SK-N-SH (cell line): ENCODE measurements at regions not wholly inside any gene's neighbourhood (a gene's known extent, or its start where the extent isn't known, plus 50 kb on each side); places are given as distances from the start of the nearest gene placed in this dataset.

Experiments
- CTCF ChIA-PET: fragments of 300-600, 350-600 bp; formaldehyde crosslinking; extraction: SDS; loops from one replicate; lab custom pipeline; 2021; lab: Yijun Ruan, JAX
- POLR2A ChIA-PET: fragments of 350-600 bp; sonication (Branson Sonifier 250); formaldehyde crosslinking; extraction: SDS; loops from one replicate; lab custom pipeline; 2020; ENCODE audit warnings: antibody characterized with exemption, inconsistent platforms; lab: Yijun Ruan, JAX
- DNase-seq: peaks from one replicate; pipeline ENCODE4 v3.0.0; 2012
- H2AFZ ChIP-seq: fragments of 200-600 bp; sonication (generic); 2 replicates; pipeline ENCODE4 v1.8.1; 2016; ENCODE audit warnings: antibody characterized with exemption, mild to moderate bottlenecking, low read depth
- H3F3A ChIP-seq: fragments of 200-600 bp; sonication (generic); replicated peaks from 2 replicates; pipeline ENCODE3; 2016; ENCODE audit warnings: antibody characterized with exemption, mild to moderate bottlenecking; ENCODE audit not compliant: insufficient read depth
- H3K27ac ChIP-seq, 2 experiments: fragments of 200-500 bp in 1 of 2; fragments of 200-600 bp in 1 of 2; sonication (Bioruptor generic) in 1 of 2; sonication (generic), shearing (Covaris generic) in 1 of 2; 2 replicates each; pipeline versions ENCODE4 v1.5.1 to v1.6.1; 2014 to 2016; ENCODE audit warnings: low read depth in 2 of 2, inconsistent platforms in 1 of 2, low read length in 1 of 2, mild to moderate bottlenecking in 1 of 2, mixed read lengths in 1 of 2
- H3K27me3 ChIP-seq: fragments of 200-600 bp; sonication (generic), shearing (Covaris generic); 2 replicates; pipeline ENCODE4 v1.6.1; 2016; ENCODE audit warnings: mixed run types; ENCODE audit not compliant: insufficient read depth
- H3K36me3 ChIP-seq, 2 experiments: fragments of 200-500 bp in 1 of 2; fragments of 200-600 bp in 1 of 2; sonication (Bioruptor generic) in 1 of 2; sonication (generic) in 1 of 2; replicated peaks in 1 of 2; 2 replicates each; pipeline versions ENCODE3 to v1.5.1; 2014 to 2016; ENCODE audit warnings: low read length in 1 of 2, mild to moderate bottlenecking in 1 of 2; ENCODE audit not compliant: insufficient read depth in 2 of 2, control insufficient read depth in 1 of 2
- H3K4me1 ChIP-seq, 2 experiments: fragments of 200-500 bp in 1 of 2; fragments of 200-600 bp in 1 of 2; sonication (Bioruptor generic) in 1 of 2; sonication (generic), shearing (Covaris generic) in 1 of 2; 2 replicates each; pipeline versions ENCODE4 v1.5.1 to v1.6.1; 2014 to 2016; ENCODE audit warnings: low read depth in 1 of 2, low read length in 1 of 2, mixed run types in 1 of 2; ENCODE audit not compliant: insufficient read depth in 2 of 2, control insufficient read depth in 1 of 2
- H3K4me2 ChIP-seq: fragments of 200-600 bp; sonication (generic), shearing (Covaris generic); 2 replicates; pipeline ENCODE4 v1.6.1; 2017; ENCODE audit warnings: mixed run types
- H3K4me3 ChIP-seq, 2 experiments: fragments of 200-500 bp in 1 of 2; fragments of 200-600 bp in 1 of 2; sonication (Bioruptor generic) in 1 of 2; sonication (generic), shearing (Covaris generic) in 1 of 2; 2 replicates each; pipeline versions ENCODE4 v1.5.1 to v1.8.1; 2014 to 2016; ENCODE audit warnings: low read depth in 2 of 2, inconsistent platforms in 1 of 2, low read length in 1 of 2, mild to moderate bottlenecking in 1 of 2, mixed read lengths in 1 of 2, moderate library complexity in 1 of 2
- H3K79me2 ChIP-seq: fragments of 200-600 bp; sonication (generic); 2 replicates; pipeline ENCODE4 v1.8.1; 2017; ENCODE audit warnings: mild to moderate bottlenecking; ENCODE audit not compliant: insufficient read depth
- H3K9ac ChIP-seq: fragments of 200-600 bp; sonication (generic); 2 replicates; pipeline ENCODE4 v1.6.1; 2017; ENCODE audit warnings: mixed run types
- H3K9me2 ChIP-seq: fragments of 200-600 bp; sonication (generic); 2 replicates; pipeline ENCODE4 v1.6.1; 2017; ENCODE audit warnings: mixed run types
- H3K9me3 ChIP-seq: fragments of 200-600 bp; sonication (generic); 2 replicates; pipeline ENCODE4 v1.6.1; 2017; ENCODE audit warnings: mixed run types, mild to moderate bottlenecking, moderate library complexity
- H4K20me1 ChIP-seq: fragments of 200-600 bp; sonication (generic); 2 replicates; pipeline ENCODE4 v1.6.1; 2017; ENCODE audit warnings: mild to moderate bottlenecking, mixed run types; ENCODE audit not compliant: insufficient read depth
- CHD2 ChIP-seq: fragments of 150-350 bp; IDR thresholded peaks from 2 replicates; pipeline ENCODE4 v1.6.1; 2018; ENCODE audit warnings: low read length; ENCODE audit not compliant: partially characterized antibody
- EP300 ChIP-seq, 2 experiments: IDR thresholded peaks; 2 replicates each; pipeline versions ENCODE4 v1.4.0 to v1.6.1; 2012; ENCODE audit warnings: borderline replicate concordance in 1 of 2, low read depth in 1 of 2, low read length in 1 of 2
- EZH2phosphoT487 ChIP-seq: fragments of 200-600 bp; sonication (generic); IDR thresholded peaks from 2 replicates; pipeline ENCODE4 v1.6.1; 2017; ENCODE audit warnings: low read depth, mixed run types, mild to moderate bottlenecking, antibody characterized with exemption, moderate library complexity, borderline replicate concordance
- FOSL2 ChIP-seq: IDR thresholded peaks from 2 replicates; pipeline ENCODE4 v1.4.0; 2012; ENCODE audit warnings: low read depth, mild to moderate bottlenecking, moderate library complexity, borderline replicate concordance
- FOXM1 ChIP-seq: IDR thresholded peaks from 2 replicates; pipeline ENCODE4 v1.4.0; 2012; ENCODE audit warnings: low read depth, mild to moderate bottlenecking
- GABPA ChIP-seq: IDR thresholded peaks from 2 replicates; pipeline ENCODE4 v1.4.0; 2012; ENCODE audit warnings: low read depth, mild to moderate bottlenecking
- JUND ChIP-seq: IDR thresholded peaks from 2 replicates; pipeline ENCODE4 v1.4.0; 2012
- NFIC ChIP-seq: IDR thresholded peaks from 2 replicates; pipeline ENCODE4 v1.4.0; 2012; ENCODE audit warnings: borderline replicate concordance
- NRF1 ChIP-seq: IDR thresholded peaks from 2 replicates; pipeline ENCODE4 v1.6.1; 2012; ENCODE audit warnings: low read depth, mild to moderate bottlenecking, low read length
- RAD21 ChIP-seq: IDR thresholded peaks from 2 replicates; pipeline ENCODE4 v1.6.1; 2012; ENCODE audit warnings: mild to moderate bottlenecking, low read length
- RCOR1 ChIP-seq: fragments of 150-350 bp; IDR thresholded peaks from 2 replicates; pipeline ENCODE4 v1.6.1; 2017; ENCODE audit warnings: antibody characterized with exemption, low read length
- RXRA ChIP-seq: IDR thresholded peaks from 2 replicates; pipeline ENCODE4 v1.4.0; 2012; ENCODE audit warnings: low read depth, mild to moderate bottlenecking, borderline replicate concordance
- SMC3 ChIP-seq: IDR thresholded peaks from 2 replicates; pipeline ENCODE4 v1.6.1; 2012; ENCODE audit warnings: low read depth, low read length, improper control_type of control experiment
- USF1 ChIP-seq: IDR thresholded peaks from 2 replicates; pipeline ENCODE4 v1.4.0; 2012; ENCODE audit warnings: low read depth, borderline replicate concordance
- YY1 ChIP-seq: IDR thresholded peaks from 2 replicates; pipeline ENCODE4 v1.4.0; 2012; ENCODE audit warnings: low read depth, mild to moderate bottlenecking
- WGBS: methylation state at CpG from one replicate; pipeline ENCODE4 v1.1.6; 2017; ENCODE audit warnings: low lambda C conversion rate; 5-methylcytosine and 5-hydroxymethylcytosine counted together
- TF ChIP-seq, protein P1 (sequence below): fragments of 150-350 bp; IDR thresholded peaks from 2 replicates; pipeline ENCODE4 v1.6.1; 2017; ENCODE audit warnings: antibody characterized with exemption, low read length, low read depth, borderline replicate concordance
- TF ChIP-seq, protein P2 (sequence below): IDR thresholded peaks from 2 replicates; pipeline ENCODE4 v1.4.0; 2012; ENCODE audit warnings: low read depth, borderline replicate concordance
- TF ChIP-seq, protein P3 (sequence below): fragments of 150-350 bp; IDR thresholded peaks from 2 replicates; pipeline ENCODE4 v1.6.1; 2016; ENCODE audit warnings: mild to moderate bottlenecking, low read depth, low read length
- TF ChIP-seq, protein P4 (sequence below): IDR thresholded peaks from 2 replicates; pipeline ENCODE4; 2012

DNA sequence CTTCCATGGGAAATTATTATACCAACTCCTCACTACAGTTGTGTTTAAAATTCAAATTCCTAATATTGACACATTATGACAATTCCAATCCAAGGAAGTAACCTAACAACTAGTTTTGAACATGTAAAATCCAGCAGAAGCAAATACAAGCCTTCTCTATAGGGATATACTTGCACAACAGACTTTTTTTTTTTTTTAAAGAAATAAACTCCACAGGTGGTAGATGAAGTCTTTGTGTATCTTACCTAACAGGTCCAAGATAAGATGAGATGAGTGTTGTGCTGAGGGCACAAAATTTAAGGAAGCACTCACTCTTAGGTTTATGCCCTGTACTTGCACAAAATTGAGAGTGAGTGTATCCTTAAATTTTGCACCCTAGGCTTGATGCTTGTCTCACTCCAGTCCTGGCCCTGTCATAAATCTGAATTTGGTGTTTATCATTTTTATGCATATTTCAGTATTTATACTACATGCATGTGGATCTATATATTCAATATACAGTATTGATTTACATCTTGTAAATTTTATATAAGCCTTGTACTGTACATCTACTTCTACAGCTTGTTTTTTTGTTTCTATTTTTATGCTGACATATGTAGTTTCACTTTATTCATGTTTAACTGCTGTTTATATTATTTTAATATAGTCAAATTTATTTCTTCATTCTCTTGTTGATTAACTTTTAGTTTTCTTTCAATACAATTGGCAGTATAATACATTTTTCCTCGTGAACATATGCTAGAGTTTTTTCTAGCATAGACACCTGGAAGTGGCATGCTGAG, 60.6 kb upstream of the RGL1 start:
- H3K4me2 ChIP-seq, result peak overlapping the region; percentile 30; the same call in 1 of the 2 replicates
- no peaks in the 10 kb centered on the region for H3K9me3 ChIP-seq
- H3K4me1 ChIP-seq, result no peaks in the 10 kb centered on the region
- DNase-seq, result no peak
- H2AFZ ChIP-seq, result no peak overlapping the region
- H4K20me1 ChIP-seq, result no peaks in the 10 kb centered on the region
- no peaks in the 10 kb centered on the region for H3K79me2 ChIP-seq
- no peaks in the 10 kb centered on the region for H3K27me3 ChIP-seq
- TF ChIP-seq SMC3 (no peak), EP300 (IDR thresholded peaks at IDR 0.05; ENCODE audit: borderline replicate concordance in 1 of 2, low read depth in 1 of 2, low read length in 1 of 2) (no peak), GABPA (no peak), RAD21 (no peak), JUND (no peak), CHD2 (no peak)
- TF ChIP-seq, protein P1, sequence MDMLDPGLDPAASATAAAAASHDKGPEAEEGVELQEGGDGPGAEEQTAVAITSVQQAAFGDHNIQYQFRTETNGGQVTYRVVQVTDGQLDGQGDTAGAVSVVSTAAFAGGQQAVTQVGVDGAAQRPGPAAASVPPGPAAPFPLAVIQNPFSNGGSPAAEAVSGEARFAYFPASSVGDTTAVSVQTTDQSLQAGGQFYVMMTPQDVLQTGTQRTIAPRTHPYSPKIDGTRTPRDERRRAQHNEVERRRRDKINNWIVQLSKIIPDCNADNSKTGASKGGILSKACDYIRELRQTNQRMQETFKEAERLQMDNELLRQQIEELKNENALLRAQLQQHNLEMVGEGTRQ, result no peak
- TF ChIP-seq, all 33 proteins: peak for 0
- peaks cover 0 to 3% of the 10 kb centered on the region in 2 experiments for H3K36me3 ChIP-seq
- H3K9me2 ChIP-seq, result no peaks in the 10 kb centered on the region
- H3F3A ChIP-seq, result no peaks in the 10 kb centered on the region
- no peak overlapping the region for H3K27ac ChIP-seq
- no peak overlapping the region for H3K9ac ChIP-seq
- CTCF ChIA-PET, result interaction anchor here (1.4 to 1.6 kb wide), 2 partner anchors 13 to 89 kb away, joined by 3 to 5 read pairs; no protein-coding TSS in a partner anchor
- WGBS, result 60% methylated on average over 1 of the region's 1 CpG
- H3K4me3 ChIP-seq, result no peak overlapping the region; a peak in 1 of 4 replicates
- POLR2A ChIA-PET, result no interaction called here

DNA sequence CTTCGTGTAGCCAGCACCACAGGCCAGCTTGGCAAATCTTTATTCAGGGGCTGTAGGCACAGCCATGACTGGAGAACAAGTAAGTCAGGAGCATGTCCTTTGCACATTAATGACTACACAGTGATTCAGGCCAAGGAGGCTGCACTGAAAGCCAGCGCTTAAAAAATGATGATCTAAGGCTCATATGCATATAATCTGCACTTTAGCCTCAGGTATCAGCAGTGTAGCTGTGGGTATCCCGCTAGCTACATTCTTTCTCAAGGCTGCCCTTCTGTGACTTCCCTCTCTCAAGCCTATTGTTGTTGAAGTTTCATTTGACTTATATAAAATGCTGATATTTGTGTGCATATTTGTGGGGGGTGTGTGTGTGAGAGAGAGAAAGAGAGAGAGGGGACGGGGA, 62.6 kb upstream of the RGL1 start:
- Histone ChIP-seq H3K4me2 (no peak overlapping the region), H3K4me1 (no peaks in the 10 kb centered on the region), H3F3A (no peaks in the 10 kb centered on the region), H2AFZ (no peak overlapping the region)
- no peak for DNase-seq
- WGBS, result 85% methylated on average over 4 of the region's 4 CpGs
- POLR2A ChIA-PET, result no interaction called here
- TF ChIP-seq, protein P2, sequence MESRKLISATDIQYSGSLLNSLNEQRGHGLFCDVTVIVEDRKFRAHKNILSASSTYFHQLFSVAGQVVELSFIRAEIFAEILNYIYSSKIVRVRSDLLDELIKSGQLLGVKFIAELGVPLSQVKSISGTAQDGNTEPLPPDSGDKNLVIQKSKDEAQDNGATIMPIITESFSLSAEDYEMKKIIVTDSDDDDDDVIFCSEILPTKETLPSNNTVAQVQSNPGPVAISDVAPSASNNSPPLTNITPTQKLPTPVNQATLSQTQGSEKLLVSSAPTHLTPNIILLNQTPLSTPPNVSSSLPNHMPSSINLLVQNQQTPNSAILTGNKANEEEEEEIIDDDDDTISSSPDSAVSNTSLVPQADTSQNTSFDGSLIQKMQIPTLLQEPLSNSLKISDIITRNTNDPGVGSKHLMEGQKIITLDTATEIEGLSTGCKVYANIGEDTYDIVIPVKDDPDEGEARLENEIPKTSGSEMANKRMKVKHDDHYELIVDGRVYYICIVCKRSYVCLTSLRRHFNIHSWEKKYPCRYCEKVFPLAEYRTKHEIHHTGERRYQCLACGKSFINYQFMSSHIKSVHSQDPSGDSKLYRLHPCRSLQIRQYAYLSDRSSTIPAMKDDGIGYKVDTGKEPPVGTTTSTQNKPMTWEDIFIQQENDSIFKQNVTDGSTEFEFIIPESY, result no peak
- TF ChIP-seq YY1 (no peak), NRF1 (no peak), EP300 (IDR thresholded peaks at IDR 0.05; ENCODE audit: borderline replicate concordance in 1 of 2, low read depth in 1 of 2, low read length in 1 of 2) (no peak), USF1 (no peak), FOSL2 (no peak), NFIC (no peak), RCOR1 (no peak), EZH2phosphoT487 (no peak), GABPA (no peak), FOXM1 (no peak), RXRA (no peak)
- TF ChIP-seq, protein P3, sequence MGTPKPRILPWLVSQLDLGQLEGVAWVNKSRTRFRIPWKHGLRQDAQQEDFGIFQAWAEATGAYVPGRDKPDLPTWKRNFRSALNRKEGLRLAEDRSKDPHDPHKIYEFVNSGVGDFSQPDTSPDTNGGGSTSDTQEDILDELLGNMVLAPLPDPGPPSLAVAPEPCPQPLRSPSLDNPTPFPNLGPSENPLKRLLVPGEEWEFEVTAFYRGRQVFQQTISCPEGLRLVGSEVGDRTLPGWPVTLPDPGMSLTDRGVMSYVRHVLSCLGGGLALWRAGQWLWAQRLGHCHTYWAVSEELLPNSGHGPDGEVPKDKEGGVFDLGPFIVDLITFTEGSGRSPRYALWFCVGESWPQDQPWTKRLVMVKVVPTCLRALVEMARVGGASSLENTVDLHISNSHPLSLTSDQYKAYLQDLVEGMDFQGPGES, result no peak
- TF ChIP-seq, protein P4, sequence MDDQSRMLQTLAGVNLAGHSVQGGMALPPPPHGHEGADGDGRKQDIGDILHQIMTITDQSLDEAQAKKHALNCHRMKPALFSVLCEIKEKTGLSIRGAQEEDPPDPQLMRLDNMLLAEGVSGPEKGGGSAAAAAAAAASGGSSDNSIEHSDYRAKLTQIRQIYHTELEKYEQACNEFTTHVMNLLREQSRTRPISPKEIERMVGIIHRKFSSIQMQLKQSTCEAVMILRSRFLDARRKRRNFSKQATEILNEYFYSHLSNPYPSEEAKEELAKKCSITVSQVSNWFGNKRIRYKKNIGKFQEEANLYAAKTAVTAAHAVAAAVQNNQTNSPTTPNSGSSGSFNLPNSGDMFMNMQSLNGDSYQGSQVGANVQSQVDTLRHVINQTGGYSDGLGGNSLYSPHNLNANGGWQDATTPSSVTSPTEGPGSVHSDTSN, result no peak
- TF ChIP-seq, all 33 proteins: peak for 0
- Histone ChIP-seq H3K9me2 (no peaks in the 10 kb centered on the region), H3K79me2 (no peaks in the 10 kb centered on the region), H4K20me1 (no peaks in the 10 kb centered on the region), H3K36me3 (peaks cover 0 to 3% of the 10 kb centered on the region in 2 experiments), H3K9me3 (no peaks in the 10 kb centered on the region), H3K4me3 (no peak overlapping the region), H3K27ac (no peak overlapping the region), H3K27me3 (no peaks in the 10 kb centered on the region), H3K9ac (no peak overlapping the region)
- CTCF ChIA-PET, result interaction anchor here (1.6 kb wide), 1 partner anchor 11 kb away, joined by 5 read pairs; no protein-coding TSS in a partner anchor
